CD4-positive, alpha-beta T cell treated with Interleukin-2 at 100 ng/mL for 4 hours (primary cell): ENCODE measurements at regions not wholly inside any gene's neighbourhood (a gene's known extent, or its start where the extent isn't known, plus 50 kb on each side); places are given as distances from the start of the nearest gene placed in this dataset.

Experiments
- DNase-seq: peaks from one replicate; pipeline ENCODE4 v3.0.0-alpha.2; 2020; ENCODE audit warnings: low spot score

DNA sequence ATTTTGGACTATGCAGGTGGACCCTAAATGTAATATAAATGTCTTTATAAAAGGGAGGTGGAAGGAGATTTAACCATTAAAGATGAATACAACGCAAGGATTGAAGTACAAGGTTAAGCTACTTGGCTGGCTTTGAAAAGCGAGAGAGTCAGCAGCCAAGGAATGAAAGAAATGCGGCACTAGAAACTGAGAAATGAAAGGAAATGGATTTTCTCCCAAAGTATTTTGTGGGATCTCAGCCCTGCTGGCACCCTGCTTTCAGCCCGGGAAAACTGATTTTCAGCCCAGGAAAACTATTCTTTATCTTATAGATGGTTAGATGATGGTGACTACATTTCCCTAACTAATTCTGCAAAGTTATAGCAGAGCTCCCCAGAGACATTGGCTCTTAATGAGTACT lies 1349.6 kb upstream of the C9orf72 start:
- no peak for DNase-seq

GRCh38 chr9:28923351-28923750 lies 1350.1 kb upstream of the C9orf72 start:
- no peak for DNase-seq

DNA sequence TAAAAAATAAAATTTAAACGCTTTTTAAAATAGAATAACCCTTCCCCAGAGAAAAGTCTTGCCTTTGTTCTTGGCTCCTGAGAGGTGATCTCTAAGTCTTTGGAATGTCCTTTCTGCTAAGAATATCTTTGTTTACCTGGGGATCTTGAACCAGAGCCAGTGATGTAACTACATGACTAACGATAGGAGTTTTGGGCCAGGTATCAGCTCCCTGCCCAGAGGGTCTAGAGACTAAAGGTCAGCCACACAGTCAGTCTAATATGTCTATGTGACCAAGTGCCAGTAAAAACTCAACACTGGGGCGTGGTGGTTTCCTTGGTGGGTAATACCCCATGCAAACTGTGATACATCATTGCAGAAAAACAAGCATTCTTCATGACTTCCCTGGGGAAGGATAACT lies 1351.9 kb upstream of the C9orf72 start:
- no peak for DNase-seq

DNA sequence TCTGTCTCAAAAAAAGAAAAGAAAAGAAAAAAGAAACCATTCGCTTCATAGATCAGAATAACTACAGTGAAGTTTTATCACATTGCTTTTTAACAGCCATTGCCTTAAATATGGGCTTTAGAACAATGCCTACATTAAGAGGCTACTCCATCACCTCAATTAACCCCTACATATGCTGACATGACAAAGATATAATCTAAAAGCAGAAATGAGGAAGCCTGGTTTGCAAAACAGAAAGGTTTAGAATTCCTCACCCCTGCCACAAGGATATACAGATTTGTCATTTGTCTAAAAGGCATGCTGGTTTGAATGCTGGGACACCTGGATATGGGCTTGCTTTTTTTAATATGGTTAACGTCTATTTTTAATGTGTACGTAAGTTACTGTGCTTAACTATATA lies 1353.0 kb upstream of the C9orf72 start:
- DNase-seq = no peak

GRCh38 chr9:28927691-28928090 lies 1354.4 kb upstream of the C9orf72 start:
- no peak for DNase-seq

DNA sequence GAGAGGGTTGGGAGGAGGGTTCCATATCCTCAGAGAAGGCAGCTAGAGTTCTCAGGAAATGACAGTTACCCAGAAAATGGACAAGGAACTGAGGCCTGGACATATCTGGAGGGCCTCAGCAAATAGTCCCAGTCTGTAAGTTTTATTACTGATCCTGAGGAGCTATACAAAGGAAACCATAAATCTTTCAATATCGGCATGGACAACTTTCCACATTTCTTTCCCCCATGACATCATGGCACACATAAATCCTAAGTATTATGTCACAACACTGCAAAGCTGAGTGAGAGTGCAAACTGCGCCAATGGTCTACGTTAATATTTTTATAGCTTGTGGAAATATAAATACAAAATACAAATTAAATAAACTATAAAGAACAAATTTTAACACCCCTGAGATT lies 1356.2 kb upstream of the C9orf72 start:
- DNase-seq = no peak

- DNase-seq = no peak
Measured at GRCh38 chr9:28930766-28931165, 1357.5 kb upstream of the C9orf72 start.

GRCh38 chr9:28934111-28934510 lies 1360.8 kb upstream of the C9orf72 start:
- no peak for DNase-seq

- DNase-seq = no peak
Measured at GRCh38 chr9:28938981-28939380, 1365.7 kb upstream of the C9orf72 start.

DNA sequence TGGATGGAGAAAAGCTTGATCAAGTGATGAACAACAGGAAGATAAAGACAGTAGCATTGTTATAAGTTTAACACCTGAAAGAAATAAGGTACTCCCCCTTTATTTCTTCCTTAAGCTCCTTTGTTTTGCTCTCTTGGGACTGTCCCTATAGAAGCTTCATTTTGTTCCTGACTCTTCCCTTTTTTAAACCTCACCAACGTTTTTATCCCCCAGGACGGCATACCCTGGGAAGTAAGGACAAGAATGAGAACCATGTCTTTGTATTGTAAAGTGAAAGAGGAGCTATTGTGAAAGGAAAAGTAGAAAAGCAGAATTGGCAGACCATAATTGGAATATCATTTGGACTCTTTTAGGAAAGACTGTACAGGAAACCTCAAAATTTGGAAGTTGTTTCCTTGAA lies 1368.6 kb upstream of the C9orf72 start:
- DNase-seq = no peak

DNA sequence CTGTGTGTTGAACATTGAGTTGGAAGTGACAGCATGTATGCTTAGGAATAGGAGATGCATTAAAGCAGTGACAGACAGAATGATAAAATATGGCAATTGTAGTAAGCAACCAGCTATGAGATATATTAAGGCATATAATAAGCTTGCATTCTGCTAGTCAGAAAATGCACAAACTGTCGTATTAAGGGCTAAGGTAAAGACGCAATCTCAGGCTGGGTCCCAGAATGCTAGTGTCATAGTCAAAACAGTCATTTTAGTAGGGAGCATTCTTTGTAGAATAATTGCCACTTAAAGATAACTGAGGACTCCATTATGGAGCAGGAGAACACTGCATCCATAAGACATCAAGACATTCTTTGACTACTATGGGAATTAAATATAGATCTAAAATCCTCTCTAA lies 1369.7 kb upstream of the C9orf72 start:
- no peak for DNase-seq

GRCh38 chr9:28946648-28947047 lies 1373.4 kb upstream of the C9orf72 start:
- DNase-seq = no peak

DNA sequence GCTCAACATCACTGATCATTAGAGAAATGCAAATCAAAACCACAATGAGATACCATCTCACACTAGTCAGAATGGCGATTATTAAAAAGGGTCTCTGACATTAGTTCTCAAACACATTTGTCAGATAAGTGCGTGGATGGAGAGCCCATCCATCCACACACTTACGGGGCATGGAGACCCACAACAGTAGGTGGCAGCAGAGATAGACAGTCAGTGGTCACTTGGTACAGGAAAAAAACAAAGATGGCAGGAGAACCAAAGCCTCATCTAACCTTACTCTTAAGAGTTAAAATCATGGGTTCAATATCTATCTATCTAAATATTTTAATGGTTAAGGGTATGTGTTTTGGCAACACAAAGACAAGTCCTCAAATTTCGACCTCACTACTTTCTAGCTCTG lies 1378.7 kb upstream of the C9orf72 start:
- DNase-seq = no peak

- DNase-seq = no peak
Measured at GRCh38 chr9:28956116-28956880, 1383.0 kb upstream of the C9orf72 start.

DNA sequence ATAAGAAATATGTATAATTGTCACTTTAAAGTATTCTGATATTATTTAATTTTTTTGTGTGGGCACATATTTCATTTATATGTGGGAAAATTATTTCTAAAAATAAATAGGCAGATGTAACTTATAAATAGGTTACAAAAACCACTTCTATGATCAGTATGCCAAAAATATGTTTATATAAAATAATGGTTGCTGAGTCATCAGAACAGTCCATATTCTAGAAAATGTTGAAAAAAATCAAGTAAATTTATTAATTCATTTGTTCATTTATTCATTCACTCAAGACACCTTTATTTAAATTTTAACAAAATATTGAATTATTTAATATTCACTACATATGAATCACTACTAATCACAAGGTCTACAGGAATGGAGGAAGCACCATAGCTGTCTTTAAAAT lies 1387.3 kb upstream of the C9orf72 start:
- DNase-seq = no peak

DNA sequence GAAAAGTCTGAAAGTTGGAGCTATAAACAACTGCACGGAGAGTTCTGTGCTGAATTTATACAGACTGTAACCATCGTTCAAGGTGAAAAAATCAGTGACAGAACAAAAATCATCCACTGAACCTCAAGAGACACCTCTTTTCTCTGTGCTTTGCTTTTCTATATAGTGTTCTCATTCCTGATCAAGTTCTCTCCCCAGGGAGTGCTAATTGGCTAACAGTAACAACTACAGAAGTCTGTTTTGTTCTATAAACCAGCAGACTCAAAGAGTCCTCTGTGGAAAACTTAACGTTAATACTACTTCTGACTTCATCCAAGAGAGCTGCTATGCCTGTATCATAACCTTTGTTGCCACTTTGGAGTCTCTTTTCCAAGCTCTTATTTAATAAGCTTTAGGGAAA lies 1388.3 kb upstream of the C9orf72 start:
- DNase-seq = no peak

GRCh38 chr9:28967226-28967625 lies 1393.9 kb upstream of the C9orf72 start:
- DNase-seq = no peak

GRCh38 chr9:28970241-28970654 lies 1397.0 kb upstream of the C9orf72 start:
- no peak for DNase-seq

- no peak for DNase-seq
Measured at GRCh38 chr9:28971881-28972280, 1398.6 kb upstream of the C9orf72 start.

GRCh38 chr9:28976250-28976649 lies 1403.0 kb upstream of the C9orf72 start:
- no peak for DNase-seq

DNA sequence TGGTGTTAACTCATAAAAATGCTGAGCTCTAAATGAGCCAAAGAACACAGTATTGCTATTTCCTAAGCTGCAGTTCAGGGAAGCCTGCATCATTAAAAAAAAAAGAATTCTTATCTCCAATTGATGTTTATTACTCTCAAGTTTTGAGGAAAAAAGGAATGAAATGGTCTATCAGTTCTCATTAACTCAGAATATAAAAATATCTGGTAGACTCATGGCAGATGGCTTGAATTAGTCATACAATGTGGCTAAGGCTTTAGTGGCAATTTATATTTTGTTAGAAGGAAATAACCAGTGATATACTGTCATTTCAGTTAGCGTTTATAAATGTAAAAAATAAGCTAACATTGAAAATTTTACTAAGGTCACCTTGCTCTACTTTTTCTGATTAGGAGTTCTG lies 1403.4 kb upstream of the C9orf72 start:
- no peak for DNase-seq

GRCh38 chr9:28981129-28981528 lies 1407.8 kb upstream of the C9orf72 start:
- DNase-seq = no peak

DNA sequence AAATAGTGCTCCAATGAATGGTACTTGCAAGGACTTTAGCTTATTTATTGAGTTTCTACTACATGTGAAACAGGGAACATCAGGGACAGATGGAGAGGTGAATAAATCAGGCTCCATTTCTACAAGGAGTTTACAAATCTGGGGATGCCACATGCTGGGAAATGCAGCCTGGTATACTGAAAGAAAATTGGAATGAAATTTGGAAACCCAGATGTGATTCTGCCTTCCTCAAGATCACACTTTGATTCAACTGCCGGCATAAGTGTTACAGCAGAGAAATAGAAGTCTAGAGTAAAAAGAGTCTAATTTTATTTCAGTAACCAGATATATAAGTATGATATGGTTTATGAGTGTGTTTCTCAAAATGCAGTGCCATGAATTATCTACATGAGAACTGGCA lies 1408.4 kb upstream of the C9orf72 start:
- DNase-seq = no peak

- DNase-seq = no peak
Measured at GRCh38 chr9:28984016-28984415, 1410.7 kb upstream of the C9orf72 start.
